ENCODE measurements at regions not wholly inside any gene's neighbourhood (a gene's known extent, or its start where the extent isn't known, plus 50 kb on each side); places are given as distances from the start of the nearest gene placed in this dataset.

DNA sequence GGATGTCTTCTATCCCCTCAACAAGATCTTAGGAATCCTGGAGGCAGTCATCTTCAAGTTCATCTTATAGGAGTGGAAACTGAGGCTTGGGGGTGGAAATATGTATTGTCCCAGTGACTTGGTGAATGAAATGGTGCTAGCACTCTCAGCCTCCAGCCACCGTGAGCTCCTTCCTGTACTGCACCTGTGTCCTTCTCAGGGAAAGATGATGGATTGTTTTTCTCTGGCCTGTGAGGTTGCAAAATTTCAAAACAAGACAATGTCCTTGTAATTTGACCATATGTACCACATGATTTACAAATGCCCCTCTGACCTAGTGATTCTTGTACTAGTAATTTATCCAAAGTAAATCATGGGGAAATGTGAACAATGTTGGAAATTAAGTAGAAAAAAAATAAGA lies 71.0 kb upstream of the CHCHD3 start:
- no peak for TF ChIP-seq XRCC3 (IDR thresholded peaks at IDR 0.05)
- TF ChIP-seq, protein P1, sequence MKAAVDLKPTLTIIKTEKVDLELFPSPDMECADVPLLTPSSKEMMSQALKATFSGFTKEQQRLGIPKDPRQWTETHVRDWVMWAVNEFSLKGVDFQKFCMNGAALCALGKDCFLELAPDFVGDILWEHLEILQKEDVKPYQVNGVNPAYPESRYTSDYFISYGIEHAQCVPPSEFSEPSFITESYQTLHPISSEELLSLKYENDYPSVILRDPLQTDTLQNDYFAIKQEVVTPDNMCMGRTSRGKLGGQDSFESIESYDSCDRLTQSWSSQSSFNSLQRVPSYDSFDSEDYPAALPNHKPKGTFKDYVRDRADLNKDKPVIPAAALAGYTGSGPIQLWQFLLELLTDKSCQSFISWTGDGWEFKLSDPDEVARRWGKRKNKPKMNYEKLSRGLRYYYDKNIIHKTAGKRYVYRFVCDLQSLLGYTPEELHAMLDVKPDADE (conservative IDR thresholded peaks at IDR 0.05; ENCODE audit: control insufficient read depth, low read depth, low read length): no peak
- no peak for TF ChIP-seq RFX5 (IDR thresholded peaks at IDR 0.05; ENCODE audit: low read depth, low read length)
- TF ChIP-seq POLR2A (conservative IDR thresholded peaks at IDR 0.05): no peak
- TF ChIP-seq POU5F1 (IDR thresholded peaks at IDR 0.05; ENCODE audit: borderline replicate concordance, low read depth, low read length, partially characterized antibody): no peak
- TF ChIP-seq, protein P2, sequence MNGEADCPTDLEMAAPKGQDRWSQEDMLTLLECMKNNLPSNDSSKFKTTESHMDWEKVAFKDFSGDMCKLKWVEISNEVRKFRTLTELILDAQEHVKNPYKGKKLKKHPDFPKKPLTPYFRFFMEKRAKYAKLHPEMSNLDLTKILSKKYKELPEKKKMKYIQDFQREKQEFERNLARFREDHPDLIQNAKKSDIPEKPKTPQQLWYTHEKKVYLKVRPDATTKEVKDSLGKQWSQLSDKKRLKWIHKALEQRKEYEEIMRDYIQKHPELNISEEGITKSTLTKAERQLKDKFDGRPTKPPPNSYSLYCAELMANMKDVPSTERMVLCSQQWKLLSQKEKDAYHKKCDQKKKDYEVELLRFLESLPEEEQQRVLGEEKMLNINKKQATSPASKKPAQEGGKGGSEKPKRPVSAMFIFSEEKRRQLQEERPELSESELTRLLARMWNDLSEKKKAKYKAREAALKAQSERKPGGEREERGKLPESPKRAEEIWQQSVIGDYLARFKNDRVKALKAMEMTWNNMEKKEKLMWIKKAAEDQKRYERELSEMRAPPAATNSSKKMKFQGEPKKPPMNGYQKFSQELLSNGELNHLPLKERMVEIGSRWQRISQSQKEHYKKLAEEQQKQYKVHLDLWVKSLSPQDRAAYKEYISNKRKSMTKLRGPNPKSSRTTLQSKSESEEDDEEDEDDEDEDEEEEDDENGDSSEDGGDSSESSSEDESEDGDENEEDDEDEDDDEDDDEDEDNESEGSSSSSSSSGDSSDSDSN (IDR thresholded peaks at IDR 0.05; ENCODE audit: borderline replicate concordance in 1 of 2, low read depth in 2 of 2, low read length in 2 of 2): no peak
- TF ChIP-seq EP300 (IDR thresholded peaks at IDR 0.05; ENCODE audit: low read length): no peak
- no peak for TF ChIP-seq DNMT1 (IDR thresholded peaks at IDR 0.05)
- TF ChIP-seq, protein P3, sequence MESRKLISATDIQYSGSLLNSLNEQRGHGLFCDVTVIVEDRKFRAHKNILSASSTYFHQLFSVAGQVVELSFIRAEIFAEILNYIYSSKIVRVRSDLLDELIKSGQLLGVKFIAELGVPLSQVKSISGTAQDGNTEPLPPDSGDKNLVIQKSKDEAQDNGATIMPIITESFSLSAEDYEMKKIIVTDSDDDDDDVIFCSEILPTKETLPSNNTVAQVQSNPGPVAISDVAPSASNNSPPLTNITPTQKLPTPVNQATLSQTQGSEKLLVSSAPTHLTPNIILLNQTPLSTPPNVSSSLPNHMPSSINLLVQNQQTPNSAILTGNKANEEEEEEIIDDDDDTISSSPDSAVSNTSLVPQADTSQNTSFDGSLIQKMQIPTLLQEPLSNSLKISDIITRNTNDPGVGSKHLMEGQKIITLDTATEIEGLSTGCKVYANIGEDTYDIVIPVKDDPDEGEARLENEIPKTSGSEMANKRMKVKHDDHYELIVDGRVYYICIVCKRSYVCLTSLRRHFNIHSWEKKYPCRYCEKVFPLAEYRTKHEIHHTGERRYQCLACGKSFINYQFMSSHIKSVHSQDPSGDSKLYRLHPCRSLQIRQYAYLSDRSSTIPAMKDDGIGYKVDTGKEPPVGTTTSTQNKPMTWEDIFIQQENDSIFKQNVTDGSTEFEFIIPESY (CRISPR knock-in tag; IDR thresholded peaks at IDR 0.05): no peak
- TF ChIP-seq ZC3H11A (IDR thresholded peaks at IDR 0.05; ENCODE audit: low read depth, low read length): no peak
- no peak for TF ChIP-seq ZNF274 (IDR thresholded peaks at IDR 0.05; ENCODE audit: borderline replicate concordance, low read depth, low read length)
- no peak for TF ChIP-seq MYNN (IDR thresholded peaks at IDR 0.05)
- TF ChIP-seq MYNN (CRISPR knock-in tag; IDR thresholded peaks at IDR 0.05): no peak
- TF ChIP-seq ZNF175 (CRISPR knock-in tag; IDR thresholded peaks at IDR 0.05; ENCODE audit: low read depth): no peak
